A673 (cell line): ENCODE measurements at regions not wholly inside any gene's neighbourhood (a gene's known extent, or its start where the extent isn't known, plus 50 kb on each side); places are given as distances from the start of the nearest gene placed in this dataset.

Experiments used
- EZH2 ChIP-seq: fragments of 200-600 bp; sonication (generic); IDR thresholded peaks from 2 replicates; pipeline ENCODE4 v1.6.1; 2017; ENCODE audit warnings: borderline replicate concordance, low read depth, mild to moderate bottlenecking, mixed read lengths, antibody characterized with exemption, low read length; ENCODE audit not compliant: poor library complexity, severe bottlenecking
- TF ChIP-seq, protein P1 (sequence below): fragments of 300-800, 200-600 bp; sonication (generic); conservative IDR thresholded peaks from 2 replicates; pipeline ENCODE4 v1.5.1; 2017; ENCODE audit warnings: low read depth, mild to moderate bottlenecking, antibody characterized with exemption, low read length, moderate library complexity, mixed read lengths

DNA sequence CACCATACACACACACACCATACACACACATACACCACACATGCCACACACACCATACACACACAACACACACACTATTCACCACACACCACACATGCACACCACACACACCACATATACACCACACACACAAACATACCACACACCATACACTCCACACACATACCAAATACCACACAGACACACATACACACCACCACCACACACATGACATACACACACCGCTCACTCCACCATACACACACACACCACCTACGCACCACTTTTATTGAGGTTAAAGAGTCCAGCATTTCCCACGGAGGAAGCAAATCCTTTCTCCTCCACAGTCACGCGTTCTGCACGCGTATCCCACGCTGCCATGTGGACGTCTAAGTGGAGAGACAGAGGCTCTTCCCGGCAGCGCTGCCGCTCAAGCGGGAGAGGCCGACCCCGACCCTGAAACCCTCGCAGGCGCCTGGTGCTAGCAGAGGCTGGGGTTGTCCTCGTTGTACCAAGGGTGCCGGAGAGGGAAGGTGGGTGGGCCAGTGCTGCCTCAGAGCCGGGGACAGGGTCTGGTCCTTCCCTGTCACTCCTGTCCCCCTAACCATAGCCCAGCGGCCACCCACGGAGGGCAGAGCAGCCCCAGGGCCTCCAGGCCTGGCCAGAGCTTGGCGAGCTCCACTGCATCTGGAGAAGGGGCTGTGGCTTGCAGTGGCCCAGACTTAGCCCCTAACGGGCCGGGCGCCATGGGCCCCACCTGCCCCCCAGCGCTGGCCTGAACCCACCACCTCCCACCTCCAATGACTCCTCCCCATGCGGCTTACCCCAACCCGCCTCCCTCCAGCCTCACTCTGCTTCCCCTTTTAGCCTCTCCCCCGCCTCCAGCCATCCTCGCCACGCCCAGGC lies 1495.0 kb downstream of the BRD1 start:
- TF ChIP-seq, protein P1, sequence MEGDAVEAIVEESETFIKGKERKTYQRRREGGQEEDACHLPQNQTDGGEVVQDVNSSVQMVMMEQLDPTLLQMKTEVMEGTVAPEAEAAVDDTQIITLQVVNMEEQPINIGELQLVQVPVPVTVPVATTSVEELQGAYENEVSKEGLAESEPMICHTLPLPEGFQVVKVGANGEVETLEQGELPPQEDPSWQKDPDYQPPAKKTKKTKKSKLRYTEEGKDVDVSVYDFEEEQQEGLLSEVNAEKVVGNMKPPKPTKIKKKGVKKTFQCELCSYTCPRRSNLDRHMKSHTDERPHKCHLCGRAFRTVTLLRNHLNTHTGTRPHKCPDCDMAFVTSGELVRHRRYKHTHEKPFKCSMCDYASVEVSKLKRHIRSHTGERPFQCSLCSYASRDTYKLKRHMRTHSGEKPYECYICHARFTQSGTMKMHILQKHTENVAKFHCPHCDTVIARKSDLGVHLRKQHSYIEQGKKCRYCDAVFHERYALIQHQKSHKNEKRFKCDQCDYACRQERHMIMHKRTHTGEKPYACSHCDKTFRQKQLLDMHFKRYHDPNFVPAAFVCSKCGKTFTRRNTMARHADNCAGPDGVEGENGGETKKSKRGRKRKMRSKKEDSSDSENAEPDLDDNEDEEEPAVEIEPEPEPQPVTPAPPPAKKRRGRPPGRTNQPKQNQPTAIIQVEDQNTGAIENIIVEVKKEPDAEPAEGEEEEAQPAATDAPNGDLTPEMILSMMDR, result no peak
- no peak for TF ChIP-seq EZH2
